ENCODE measurements at regions not wholly inside any gene's neighbourhood (a gene's known extent, or its start where the extent isn't known, plus 50 kb on each side); places are given as distances from the start of the nearest gene placed in this dataset.

DNA sequence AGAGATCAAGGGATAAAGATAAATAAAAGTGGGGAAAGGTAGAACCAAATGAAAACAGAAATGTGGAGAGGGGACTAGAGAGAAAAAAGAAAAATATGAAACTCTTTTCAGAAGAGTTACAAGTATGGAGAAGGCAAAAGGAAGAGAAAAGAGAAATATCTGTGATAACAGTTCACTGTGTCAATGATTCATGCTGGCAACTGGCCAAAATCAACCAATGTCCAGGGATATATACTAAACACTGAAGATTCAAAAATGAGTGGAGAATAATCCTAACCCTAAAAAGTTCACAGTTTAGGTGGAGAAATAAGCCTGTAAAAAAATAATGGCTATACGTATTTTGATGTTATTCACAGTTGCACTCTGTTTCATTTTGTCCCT, 372.3 kb upstream of the KITLG start:
- TF ChIP-seq, protein P1, sequence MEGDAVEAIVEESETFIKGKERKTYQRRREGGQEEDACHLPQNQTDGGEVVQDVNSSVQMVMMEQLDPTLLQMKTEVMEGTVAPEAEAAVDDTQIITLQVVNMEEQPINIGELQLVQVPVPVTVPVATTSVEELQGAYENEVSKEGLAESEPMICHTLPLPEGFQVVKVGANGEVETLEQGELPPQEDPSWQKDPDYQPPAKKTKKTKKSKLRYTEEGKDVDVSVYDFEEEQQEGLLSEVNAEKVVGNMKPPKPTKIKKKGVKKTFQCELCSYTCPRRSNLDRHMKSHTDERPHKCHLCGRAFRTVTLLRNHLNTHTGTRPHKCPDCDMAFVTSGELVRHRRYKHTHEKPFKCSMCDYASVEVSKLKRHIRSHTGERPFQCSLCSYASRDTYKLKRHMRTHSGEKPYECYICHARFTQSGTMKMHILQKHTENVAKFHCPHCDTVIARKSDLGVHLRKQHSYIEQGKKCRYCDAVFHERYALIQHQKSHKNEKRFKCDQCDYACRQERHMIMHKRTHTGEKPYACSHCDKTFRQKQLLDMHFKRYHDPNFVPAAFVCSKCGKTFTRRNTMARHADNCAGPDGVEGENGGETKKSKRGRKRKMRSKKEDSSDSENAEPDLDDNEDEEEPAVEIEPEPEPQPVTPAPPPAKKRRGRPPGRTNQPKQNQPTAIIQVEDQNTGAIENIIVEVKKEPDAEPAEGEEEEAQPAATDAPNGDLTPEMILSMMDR (IDR thresholded peaks at IDR 0.05): no peak
- TF ChIP-seq EP300 (IDR thresholded peaks at IDR 0.05): no peak

All from ovary (tissue), 3 donors.